WTC11 (cell line): ENCODE measurements at regions not wholly inside any gene's neighbourhood (a gene's known extent, or its start where the extent isn't known, plus 50 kb on each side); places are given as distances from the start of the nearest gene placed in this dataset.

Experiments
- ATAC-seq: fragments of 200-7000 bp; cut with Tn5 transposase; 2 replicates; pipeline ENCODE4 v1.10.0; 2021; ENCODE audit warnings: mild to moderate bottlenecking, moderate library complexity
- CTCF ChIA-PET: fragments of 300-600 bp; sonication (Branson Sonifier 250); formaldehyde crosslinking; loops from one replicate; lab custom pipeline; 2021; ENCODE audit warnings: antibody characterized with exemption; lab: Charles Lee
- POLR2A ChIA-PET: fragments of 350-600 bp; sonication (Branson Sonifier 250); formaldehyde crosslinking; loops from one replicate; lab custom pipeline; 2021; ENCODE audit warnings: antibody characterized with exemption; lab: Charles Lee
- DNase-seq: peaks from one replicate; pipeline ENCODE4 v3.0.0; 2021; ENCODE audit warnings: low spot score
- H3K27ac Mint-ChIP-seq: 2 replicates; pipeline ENCODE4 v1.8.0; 2021; ENCODE audit warnings: mixed read lengths
- H3K27me3 Mint-ChIP-seq: 2 replicates; pipeline ENCODE4 v1.8.0; 2021; ENCODE audit warnings: low read depth, mild to moderate bottlenecking, moderate library complexity, mixed read lengths
- H3K36me3 Mint-ChIP-seq: 2 replicates; pipeline ENCODE4 v1.8.0; 2021; ENCODE audit warnings: mixed read lengths
- H3K4me1 Mint-ChIP-seq: 2 replicates; pipeline ENCODE4 v1.8.0; 2022; ENCODE audit warnings: mixed read lengths
- H3K4me3 Mint-ChIP-seq: 2 replicates; pipeline ENCODE4 v1.8.0; 2021; ENCODE audit warnings: mild to moderate bottlenecking, moderate library complexity, mixed read lengths
- H3K9me3 Mint-ChIP-seq: 2 replicates; pipeline ENCODE4 v1.8.0; 2021; ENCODE audit warnings: mixed read lengths
- CREB1 ChIP-seq: sonication (generic); formaldehyde crosslinking; IDR thresholded peaks from 2 replicates; pipeline ENCODE4 v1.8.0; 2023; ENCODE audit warnings: mild to moderate bottlenecking, missing genetic modification reagents
- CREM ChIP-seq: sonication (generic); formaldehyde crosslinking; IDR thresholded peaks from 2 replicates; pipeline ENCODE4 v1.8.1; 2022; ENCODE audit warnings: mild to moderate bottlenecking, missing genetic modification reagents, moderate library complexity
- ETV6 ChIP-seq: sonication (generic); formaldehyde crosslinking; IDR thresholded peaks from 2 replicates; pipeline ENCODE4 v1.8.1; 2022; ENCODE audit warnings: mild to moderate bottlenecking, missing genetic modification reagents
- FOXK1 ChIP-seq: sonication (generic); formaldehyde crosslinking; IDR thresholded peaks from 2 replicates; pipeline ENCODE4 v1.8.0; 2022; ENCODE audit warnings: mild to moderate bottlenecking, moderate library complexity, missing genetic modification reagents
- GTF2I ChIP-seq: fragments of 250-450 bp; sonication (Bioruptor Pico); conservative IDR thresholded peaks from 2 replicates; pipeline ENCODE4 v1.4.0; 2021; ENCODE audit warnings: mild to moderate bottlenecking
- JUN ChIP-seq: sonication (generic); formaldehyde crosslinking; IDR thresholded peaks from 2 replicates; pipeline ENCODE4 v1.8.0; 2023; ENCODE audit warnings: mild to moderate bottlenecking, missing genetic modification reagents
- NR3C1 ChIP-seq: sonication (generic); formaldehyde crosslinking; conservative IDR thresholded peaks from 2 replicates; pipeline ENCODE4 v1.8.1; 2023; ENCODE audit warnings: low read depth, mild to moderate bottlenecking, missing genetic modification reagents
- ZNF121 ChIP-seq: sonication (generic); formaldehyde crosslinking; IDR thresholded peaks from 2 replicates; pipeline ENCODE4 v1.8.0; 2023; ENCODE audit warnings: missing genetic modification reagents
- ZNF138 ChIP-seq: sonication (generic); formaldehyde crosslinking; conservative IDR thresholded peaks from 2 replicates; pipeline ENCODE4 v1.8.1; 2022; ENCODE audit warnings: mild to moderate bottlenecking, moderate library complexity, missing genetic modification reagents
- TF ChIP-seq, protein P1 (sequence below): sonication (generic); formaldehyde crosslinking; IDR thresholded peaks from 2 replicates; pipeline ENCODE4 v1.8.1; 2022; ENCODE audit warnings: low read depth, mild to moderate bottlenecking, moderate library complexity, missing genetic modification reagents, borderline replicate concordance
- TF ChIP-seq, protein P2 (sequence below): sonication (generic); formaldehyde crosslinking; IDR thresholded peaks from 2 replicates; pipeline ENCODE4 v1.8.1; 2023; ENCODE audit warnings: mild to moderate bottlenecking, missing genetic modification reagents
- TF ChIP-seq, protein P3 (sequence below): sonication (generic); formaldehyde crosslinking; IDR thresholded peaks from 2 replicates; pipeline ENCODE4 v1.8.1; 2023; ENCODE audit warnings: mild to moderate bottlenecking, missing genetic modification reagents, moderate library complexity
- TF ChIP-seq, protein P4 (sequence below): sonication (generic); formaldehyde crosslinking; IDR thresholded peaks from 2 replicates; pipeline ENCODE4 v1.8.0; 2022; ENCODE audit warnings: mild to moderate bottlenecking, missing genetic modification reagents
- TF ChIP-seq, protein P5 (sequence below): sonication (generic); formaldehyde crosslinking; IDR thresholded peaks from 2 replicates; pipeline ENCODE4 v1.8.1; 2023; ENCODE audit warnings: mild to moderate bottlenecking, missing genetic modification reagents
- TF ChIP-seq, protein P6 (sequence below): sonication (generic); formaldehyde crosslinking; IDR thresholded peaks from 2 replicates; pipeline ENCODE4 v1.8.0; 2023; ENCODE audit warnings: missing genetic modification reagents, mild to moderate bottlenecking, borderline replicate concordance
- TF ChIP-seq, protein P7 (sequence below): sonication (generic); formaldehyde crosslinking; IDR thresholded peaks from 2 replicates; pipeline ENCODE4 v1.8.0; 2022; ENCODE audit warnings: missing genetic modification reagents

DNA sequence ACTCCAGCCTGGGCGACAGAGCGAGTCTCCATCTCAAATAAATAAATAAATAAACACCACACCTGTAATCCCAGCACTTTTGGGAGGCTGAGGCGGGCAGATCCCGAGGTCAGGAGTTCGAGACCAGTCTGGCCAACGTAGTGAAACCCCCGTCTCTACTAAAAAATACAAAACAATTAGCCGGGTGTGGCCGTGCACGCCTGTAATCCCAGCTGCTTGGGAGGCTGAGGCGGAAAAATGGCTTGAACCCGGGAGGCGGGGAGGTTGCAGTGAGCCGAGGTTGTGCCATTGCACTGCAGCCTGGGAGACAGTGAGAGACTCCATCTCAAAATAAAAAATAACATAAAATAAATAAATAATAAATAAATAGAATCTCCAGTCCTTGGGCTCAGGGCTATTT lies 185.8 kb downstream of the SHOX start:
- DNase-seq, result no peak
- Mint-ChIP-seq H3K4me1 (no peaks in the 10 kb centered on the region), H3K27me3 (peaks cover 4% of the 10 kb centered on the region; the same call in 1 of the 2 replicates), H3K4me3 (no peak overlapping the region), H3K36me3 (peaks cover 5% of the 10 kb centered on the region; the same call in 1 of the 2 replicates), H3K9me3 (peaks cover 11% of the 10 kb centered on the region)
- ChIA-PET POLR2A (no interaction called here), CTCF (no interaction called here)
- no peak for ATAC-seq
- TF ChIP-seq GTF2I, result no peak
- TF ChIP-seq, protein P1, sequence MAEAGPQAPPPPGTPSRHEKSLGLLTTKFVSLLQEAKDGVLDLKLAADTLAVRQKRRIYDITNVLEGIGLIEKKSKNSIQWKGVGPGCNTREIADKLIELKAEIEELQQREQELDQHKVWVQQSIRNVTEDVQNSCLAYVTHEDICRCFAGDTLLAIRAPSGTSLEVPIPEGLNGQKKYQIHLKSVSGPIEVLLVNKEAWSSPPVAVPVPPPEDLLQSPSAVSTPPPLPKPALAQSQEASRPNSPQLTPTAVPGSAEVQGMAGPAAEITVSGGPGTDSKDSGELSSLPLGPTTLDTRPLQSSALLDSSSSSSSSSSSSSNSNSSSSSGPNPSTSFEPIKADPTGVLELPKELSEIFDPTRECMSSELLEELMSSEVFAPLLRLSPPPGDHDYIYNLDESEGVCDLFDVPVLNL (CRISPR knock-in tag), result no peak
- TF ChIP-seq, protein P2, sequence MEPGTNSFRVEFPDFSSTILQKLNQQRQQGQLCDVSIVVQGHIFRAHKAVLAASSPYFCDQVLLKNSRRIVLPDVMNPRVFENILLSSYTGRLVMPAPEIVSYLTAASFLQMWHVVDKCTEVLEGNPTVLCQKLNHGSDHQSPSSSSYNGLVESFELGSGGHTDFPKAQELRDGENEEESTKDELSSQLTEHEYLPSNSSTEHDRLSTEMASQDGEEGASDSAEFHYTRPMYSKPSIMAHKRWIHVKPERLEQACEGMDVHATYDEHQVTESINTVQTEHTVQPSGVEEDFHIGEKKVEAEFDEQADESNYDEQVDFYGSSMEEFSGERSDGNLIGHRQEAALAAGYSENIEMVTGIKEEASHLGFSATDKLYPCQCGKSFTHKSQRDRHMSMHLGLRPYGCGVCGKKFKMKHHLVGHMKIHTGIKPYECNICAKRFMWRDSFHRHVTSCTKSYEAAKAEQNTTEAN (CRISPR knock-in tag), result no peak
- TF ChIP-seq, protein P3, sequence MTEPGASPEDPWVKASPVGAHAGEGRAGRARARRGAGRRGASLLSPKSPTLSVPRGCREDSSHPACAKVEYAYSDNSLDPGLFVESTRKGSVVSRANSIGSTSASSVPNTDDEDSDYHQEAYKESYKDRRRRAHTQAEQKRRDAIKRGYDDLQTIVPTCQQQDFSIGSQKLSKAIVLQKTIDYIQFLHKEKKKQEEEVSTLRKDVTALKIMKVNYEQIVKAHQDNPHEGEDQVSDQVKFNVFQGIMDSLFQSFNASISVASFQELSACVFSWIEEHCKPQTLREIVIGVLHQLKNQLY (CRISPR knock-in tag), result no peak
- TF ChIP-seq JUN (CRISPR knock-in tag), result no peak
- TF ChIP-seq, protein P4, sequence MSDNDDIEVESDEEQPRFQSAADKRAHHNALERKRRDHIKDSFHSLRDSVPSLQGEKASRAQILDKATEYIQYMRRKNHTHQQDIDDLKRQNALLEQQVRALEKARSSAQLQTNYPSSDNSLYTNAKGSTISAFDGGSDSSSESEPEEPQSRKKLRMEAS (CRISPR knock-in tag), result no peak
- TF ChIP-seq, protein P5, sequence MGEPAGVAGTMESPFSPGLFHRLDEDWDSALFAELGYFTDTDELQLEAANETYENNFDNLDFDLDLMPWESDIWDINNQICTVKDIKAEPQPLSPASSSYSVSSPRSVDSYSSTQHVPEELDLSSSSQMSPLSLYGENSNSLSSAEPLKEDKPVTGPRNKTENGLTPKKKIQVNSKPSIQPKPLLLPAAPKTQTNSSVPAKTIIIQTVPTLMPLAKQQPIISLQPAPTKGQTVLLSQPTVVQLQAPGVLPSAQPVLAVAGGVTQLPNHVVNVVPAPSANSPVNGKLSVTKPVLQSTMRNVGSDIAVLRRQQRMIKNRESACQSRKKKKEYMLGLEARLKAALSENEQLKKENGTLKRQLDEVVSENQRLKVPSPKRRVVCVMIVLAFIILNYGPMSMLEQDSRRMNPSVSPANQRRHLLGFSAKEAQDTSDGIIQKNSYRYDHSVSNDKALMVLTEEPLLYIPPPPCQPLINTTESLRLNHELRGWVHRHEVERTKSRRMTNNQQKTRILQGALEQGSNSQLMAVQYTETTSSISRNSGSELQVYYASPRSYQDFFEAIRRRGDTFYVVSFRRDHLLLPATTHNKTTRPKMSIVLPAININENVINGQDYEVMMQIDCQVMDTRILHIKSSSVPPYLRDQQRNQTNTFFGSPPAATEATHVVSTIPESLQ (CRISPR knock-in tag), result no peak
- no peak for TF ChIP-seq ZNF138 (CRISPR knock-in tag)
- TF ChIP-seq ETV6 (CRISPR knock-in tag), result no peak
- TF ChIP-seq NR3C1 (CRISPR knock-in tag), result no peak
- TF ChIP-seq, protein P6, sequence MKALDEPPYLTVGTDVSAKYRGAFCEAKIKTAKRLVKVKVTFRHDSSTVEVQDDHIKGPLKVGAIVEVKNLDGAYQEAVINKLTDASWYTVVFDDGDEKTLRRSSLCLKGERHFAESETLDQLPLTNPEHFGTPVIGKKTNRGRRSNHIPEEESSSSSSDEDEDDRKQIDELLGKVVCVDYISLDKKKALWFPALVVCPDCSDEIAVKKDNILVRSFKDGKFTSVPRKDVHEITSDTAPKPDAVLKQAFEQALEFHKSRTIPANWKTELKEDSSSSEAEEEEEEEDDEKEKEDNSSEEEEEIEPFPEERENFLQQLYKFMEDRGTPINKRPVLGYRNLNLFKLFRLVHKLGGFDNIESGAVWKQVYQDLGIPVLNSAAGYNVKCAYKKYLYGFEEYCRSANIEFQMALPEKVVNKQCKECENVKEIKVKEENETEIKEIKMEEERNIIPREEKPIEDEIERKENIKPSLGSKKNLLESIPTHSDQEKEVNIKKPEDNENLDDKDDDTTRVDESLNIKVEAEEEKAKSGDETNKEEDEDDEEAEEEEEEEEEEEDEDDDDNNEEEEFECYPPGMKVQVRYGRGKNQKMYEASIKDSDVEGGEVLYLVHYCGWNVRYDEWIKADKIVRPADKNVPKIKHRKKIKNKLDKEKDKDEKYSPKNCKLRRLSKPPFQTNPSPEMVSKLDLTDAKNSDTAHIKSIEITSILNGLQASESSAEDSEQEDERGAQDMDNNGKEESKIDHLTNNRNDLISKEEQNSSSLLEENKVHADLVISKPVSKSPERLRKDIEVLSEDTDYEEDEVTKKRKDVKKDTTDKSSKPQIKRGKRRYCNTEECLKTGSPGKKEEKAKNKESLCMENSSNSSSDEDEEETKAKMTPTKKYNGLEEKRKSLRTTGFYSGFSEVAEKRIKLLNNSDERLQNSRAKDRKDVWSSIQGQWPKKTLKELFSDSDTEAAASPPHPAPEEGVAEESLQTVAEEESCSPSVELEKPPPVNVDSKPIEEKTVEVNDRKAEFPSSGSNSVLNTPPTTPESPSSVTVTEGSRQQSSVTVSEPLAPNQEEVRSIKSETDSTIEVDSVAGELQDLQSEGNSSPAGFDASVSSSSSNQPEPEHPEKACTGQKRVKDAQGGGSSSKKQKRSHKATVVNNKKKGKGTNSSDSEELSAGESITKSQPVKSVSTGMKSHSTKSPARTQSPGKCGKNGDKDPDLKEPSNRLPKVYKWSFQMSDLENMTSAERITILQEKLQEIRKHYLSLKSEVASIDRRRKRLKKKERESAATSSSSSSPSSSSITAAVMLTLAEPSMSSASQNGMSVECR (CRISPR knock-in tag), result no peak
- TF ChIP-seq FOXK1 (CRISPR knock-in tag), result no peak
- TF ChIP-seq ZNF121, result no peak
- no peak for TF ChIP-seq CREM (CRISPR knock-in tag)
- no peak for TF ChIP-seq CREB1 (CRISPR knock-in tag)
- TF ChIP-seq, protein P7, sequence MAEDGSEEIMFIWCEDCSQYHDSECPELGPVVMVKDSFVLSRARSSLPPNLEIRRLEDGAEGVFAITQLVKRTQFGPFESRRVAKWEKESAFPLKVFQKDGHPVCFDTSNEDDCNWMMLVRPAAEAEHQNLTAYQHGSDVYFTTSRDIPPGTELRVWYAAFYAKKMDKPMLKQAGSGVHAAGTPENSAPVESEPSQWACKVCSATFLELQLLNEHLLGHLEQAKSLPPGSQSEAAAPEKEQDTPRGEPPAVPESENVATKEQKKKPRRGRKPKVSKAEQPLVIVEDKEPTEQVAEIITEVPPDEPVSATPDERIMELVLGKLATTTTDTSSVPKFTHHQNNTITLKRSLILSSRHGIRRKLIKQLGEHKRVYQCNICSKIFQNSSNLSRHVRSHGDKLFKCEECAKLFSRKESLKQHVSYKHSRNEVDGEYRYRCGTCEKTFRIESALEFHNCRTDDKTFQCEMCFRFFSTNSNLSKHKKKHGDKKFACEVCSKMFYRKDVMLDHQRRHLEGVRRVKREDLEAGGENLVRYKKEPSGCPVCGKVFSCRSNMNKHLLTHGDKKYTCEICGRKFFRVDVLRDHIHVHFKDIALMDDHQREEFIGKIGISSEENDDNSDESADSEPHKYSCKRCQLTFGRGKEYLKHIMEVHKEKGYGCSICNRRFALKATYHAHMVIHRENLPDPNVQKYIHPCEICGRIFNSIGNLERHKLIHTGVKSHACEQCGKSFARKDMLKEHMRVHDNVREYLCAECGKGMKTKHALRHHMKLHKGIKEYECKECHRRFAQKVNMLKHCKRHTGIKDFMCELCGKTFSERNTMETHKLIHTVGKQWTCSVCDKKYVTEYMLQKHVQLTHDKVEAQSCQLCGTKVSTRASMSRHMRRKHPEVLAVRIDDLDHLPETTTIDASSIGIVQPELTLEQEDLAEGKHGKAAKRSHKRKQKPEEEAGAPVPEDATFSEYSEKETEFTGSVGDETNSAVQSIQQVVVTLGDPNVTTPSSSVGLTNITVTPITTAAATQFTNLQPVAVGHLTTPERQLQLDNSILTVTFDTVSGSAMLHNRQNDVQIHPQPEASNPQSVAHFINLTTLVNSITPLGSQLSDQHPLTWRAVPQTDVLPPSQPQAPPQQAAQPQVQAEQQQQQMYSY (CRISPR knock-in tag), result no peak
- TF ChIP-seq, all 79 proteins: peak for 0
- no peak overlapping the region for H3K27ac Mint-ChIP-seq
